ES-I3 (cell line): ENCODE measurements at regions not wholly inside any gene's neighbourhood (a gene's known extent, or its start where the extent isn't known, plus 50 kb on each side); places are given as distances from the start of the nearest gene placed in this dataset.
"Not testable (repeated sequence)": the region's sequence is repeated elsewhere in the genome, so short reads cannot be mapped to it uniquely, and the experiment has no call there.

Source experiments
- H3K36me3 ChIP-seq: 2 replicates; pipeline ENCODE4 v1.6.1; 2013; ENCODE audit warnings: mild to moderate bottlenecking, low read length, control low read depth, moderate library complexity; ENCODE audit not compliant: insufficient read depth
- H3K4me1 ChIP-seq: 2 replicates; pipeline ENCODE4 v1.6.1; 2013; ENCODE audit warnings: mild to moderate bottlenecking, control low read depth, low read length; ENCODE audit not compliant: insufficient read depth
- H3K9ac ChIP-seq: 2 replicates; pipeline ENCODE4 v1.6.1; 2013; ENCODE audit warnings: low read depth, mild to moderate bottlenecking, low read length, moderate library complexity
- H3K9me3 ChIP-seq: 2 replicates; pipeline ENCODE4 v1.6.1; 2013; ENCODE audit warnings: mild to moderate bottlenecking, low read length, moderate library complexity; ENCODE audit not compliant: control insufficient read depth, insufficient read depth

- no peaks in the 10 kb centered on the region; the same call in 1 of the 2 replicates for H3K9me3 ChIP-seq
- H3K9ac ChIP-seq = no peak overlapping the region
- no peaks in the 10 kb centered on the region for H3K36me3 ChIP-seq
Measured at GRCh38 chr10:105605104-105605503, 964.0 kb downstream of the SORCS3 start.

DNA sequence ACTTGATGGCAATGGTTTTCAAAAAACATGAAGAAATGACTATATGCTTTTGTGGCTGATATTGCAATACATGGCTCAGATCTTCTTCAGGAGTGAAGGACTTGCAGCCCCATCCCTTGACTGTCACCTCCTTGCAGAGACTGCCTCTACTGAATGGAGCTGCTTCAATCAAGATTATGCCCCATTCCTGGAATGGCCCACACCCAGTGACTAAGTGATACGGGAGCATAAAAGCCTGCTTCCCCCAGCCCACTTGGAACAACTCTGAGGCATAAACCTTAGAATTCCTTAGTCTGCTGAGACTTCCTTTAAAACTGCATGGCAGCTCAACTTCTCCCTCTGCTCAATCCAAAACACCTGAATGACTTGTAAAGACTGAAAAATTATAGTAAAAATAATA is 957.1 kb downstream of the SORCS3 start:
- 0 out of 2 replicates have a peak, but pooled peaks cover 3% of the 10 kb centered on the region for H3K4me1 ChIP-seq

More at GRCh38 chr10:105605104-105605503, 964.0 kb downstream of the SORCS3 start:
- peaks cover 6% of the 10 kb centered on the region; the same call in 1 of the 2 replicates for H3K4me1 ChIP-seq

GRCh38 chr10:105597312-105597711 is 956.2 kb downstream of the SORCS3 start:
- Histone ChIP-seq H3K9me3 (no peaks in the 10 kb centered on the region; the same call in 1 of the 2 replicates), H3K36me3 (no peaks in the 10 kb centered on the region), H3K9ac (no peak overlapping the region), H3K4me1 (0 out of 2 replicates have a peak, but pooled peaks cover 3% of the 10 kb centered on the region)

More for the DNA sequence above, 957.1 kb downstream of the SORCS3 start:
- Histone ChIP-seq H3K36me3 (no peaks in the 10 kb centered on the region), H3K9me3 (no peaks in the 10 kb centered on the region; the same call in 1 of the 2 replicates), H3K9ac (no peak overlapping the region)

DNA sequence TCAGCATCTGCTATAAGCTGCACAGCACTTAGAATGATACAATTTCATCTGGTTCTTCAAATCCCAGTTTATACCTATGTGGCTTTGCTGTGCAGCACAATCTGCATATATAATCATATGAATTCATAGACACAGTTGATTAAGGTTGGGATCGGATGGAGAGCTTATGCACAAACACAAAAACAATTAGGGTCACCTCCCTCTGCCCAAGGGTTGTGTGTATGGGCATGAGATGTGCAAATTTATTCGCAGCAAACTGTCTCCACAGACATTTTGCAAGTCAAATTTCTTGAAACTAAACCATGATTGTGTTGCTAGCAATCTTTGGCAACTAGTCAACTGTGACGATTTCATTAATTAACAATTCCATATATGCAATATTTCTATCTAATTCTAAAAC is 955.7 kb downstream of the SORCS3 start:
- no peaks in the 10 kb centered on the region for H3K36me3 ChIP-seq
- H3K4me1 ChIP-seq = 0 out of 2 replicates have a peak, but pooled peaks cover 3% of the 10 kb centered on the region
- H3K9ac ChIP-seq = no peak overlapping the region
- H3K9me3 ChIP-seq = no peaks in the 10 kb centered on the region; the same call in 1 of the 2 replicates

DNA sequence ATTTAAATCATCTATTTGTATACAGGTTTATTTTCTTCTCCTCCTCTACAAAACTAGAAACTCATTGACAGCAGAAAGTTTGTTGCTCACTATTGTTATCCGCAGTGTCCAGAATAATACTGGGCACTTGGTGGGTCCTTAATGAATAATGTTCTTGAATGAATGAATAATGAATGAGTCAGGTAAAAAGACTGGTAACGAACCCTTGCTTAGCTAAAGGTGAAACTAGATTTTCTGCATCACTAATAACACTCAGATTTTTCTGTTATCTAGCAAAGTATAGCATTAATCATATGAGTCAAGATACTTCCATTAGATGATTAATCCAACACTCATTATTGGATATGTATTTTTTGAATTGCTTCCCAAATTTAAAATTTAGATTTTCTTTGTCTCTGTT is 953.2 kb downstream of the SORCS3 start:
- Histone ChIP-seq H3K9me3 (no peaks in the 10 kb centered on the region), H3K36me3 (no peaks in the 10 kb centered on the region), H3K9ac (no peak overlapping the region), H3K4me1 (0 out of 2 replicates have a peak, but pooled peaks cover 3% of the 10 kb centered on the region)

DNA sequence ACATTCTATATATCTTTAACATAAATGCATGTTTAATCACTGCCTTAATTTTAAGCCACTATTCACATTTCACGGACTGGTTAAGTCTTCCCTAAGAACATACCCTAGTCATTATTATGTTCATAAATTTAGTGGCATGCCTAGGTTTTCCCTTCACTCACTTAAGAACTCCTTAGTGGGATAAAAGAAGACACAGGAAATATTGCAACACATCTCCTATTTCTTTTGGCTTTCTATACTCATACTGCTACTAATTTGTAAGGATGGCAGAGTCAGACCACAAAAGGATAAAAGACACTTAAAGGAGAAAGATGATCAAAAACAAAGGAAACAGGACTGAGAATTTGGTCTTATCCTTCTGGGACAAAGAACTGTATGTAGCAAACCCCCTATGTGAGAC is 951.4 kb downstream of the SORCS3 start:
- no peaks in the 10 kb centered on the region for H3K36me3 ChIP-seq
- H3K4me1 ChIP-seq = no peaks in the 10 kb centered on the region
- no peak overlapping the region for H3K9ac ChIP-seq
- no peaks in the 10 kb centered on the region for H3K9me3 ChIP-seq

DNA sequence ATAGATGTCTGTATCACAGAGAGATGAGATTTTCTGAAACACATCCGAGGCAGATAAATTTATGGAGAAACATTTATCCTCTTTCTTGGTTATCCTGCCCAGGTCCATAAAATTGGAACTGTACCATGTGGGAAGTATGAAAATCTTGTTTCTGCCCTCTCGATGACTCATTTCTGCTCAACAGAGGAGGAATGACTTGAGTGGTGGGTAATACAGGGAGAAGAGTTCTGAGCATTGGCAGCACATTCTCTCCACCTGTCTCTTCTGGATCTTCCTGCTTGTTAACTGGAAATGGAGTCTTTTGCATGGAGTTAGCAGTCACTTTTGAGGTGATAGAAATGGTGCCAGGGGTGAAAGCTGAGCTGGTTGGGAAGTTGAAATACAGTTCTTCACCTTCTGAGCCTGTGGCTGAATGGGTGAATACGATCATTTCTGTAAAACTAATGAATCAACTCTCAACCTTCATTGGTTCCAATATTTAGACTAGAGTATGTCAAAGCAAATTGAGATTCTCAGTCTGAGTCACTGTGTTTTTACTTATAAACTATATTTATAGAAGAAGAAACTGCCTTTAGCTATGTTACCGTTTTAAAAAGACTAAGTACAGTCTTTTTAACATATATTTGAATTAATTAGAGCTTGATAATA is 945.5 kb downstream of the SORCS3 start:
- no peaks in the 10 kb centered on the region for H3K36me3 ChIP-seq
- H3K9me3 ChIP-seq = no peaks in the 10 kb centered on the region
- no peak overlapping the region for H3K9ac ChIP-seq
- H3K4me1 ChIP-seq = no peaks in the 10 kb centered on the region; the same call in 1 of the 2 replicates

DNA sequence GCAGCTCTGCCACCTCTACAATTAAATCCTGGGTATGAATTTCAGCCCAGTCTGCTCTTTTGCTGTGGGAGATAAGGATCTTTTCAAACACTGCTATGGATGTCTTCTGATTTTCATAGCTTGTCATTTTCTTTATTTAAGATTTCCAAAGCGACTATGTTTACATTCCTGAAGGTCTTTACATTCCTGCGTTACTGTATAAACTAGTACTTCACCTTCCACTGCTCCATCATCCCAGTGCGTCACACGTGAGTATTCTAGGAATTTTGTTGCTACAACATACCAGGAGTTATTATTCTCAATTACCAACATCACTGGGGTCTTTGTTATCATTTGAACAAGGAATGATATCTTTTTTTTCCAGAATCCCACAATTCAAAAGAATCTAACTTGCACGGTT is 944.7 kb downstream of the SORCS3 start:
- no peaks in the 10 kb centered on the region for H3K9me3 ChIP-seq
- H3K36me3 ChIP-seq = no peaks in the 10 kb centered on the region
- no peak overlapping the region for H3K9ac ChIP-seq
- peaks cover 4% of the 10 kb centered on the region; the same call in 1 of the 2 replicates for H3K4me1 ChIP-seq

GRCh38 chr10:105585171-105585570 is 944.1 kb downstream of the SORCS3 start:
- H3K36me3 ChIP-seq = no peaks in the 10 kb centered on the region
- H3K4me1 ChIP-seq = peaks cover 4% of the 10 kb centered on the region; the same call in 1 of the 2 replicates
- no peaks in the 10 kb centered on the region for H3K9me3 ChIP-seq
- H3K9ac ChIP-seq = no peak overlapping the region

GRCh38 chr10:105579112-105579511 is 938.0 kb downstream of the SORCS3 start:
- Histone ChIP-seq H3K9me3 (no peaks in the 10 kb centered on the region), H3K4me1 (peaks cover 4% of the 10 kb centered on the region; the same call in 1 of the 2 replicates), H3K9ac (no peak overlapping the region), H3K36me3 (no peaks in the 10 kb centered on the region)

DNA sequence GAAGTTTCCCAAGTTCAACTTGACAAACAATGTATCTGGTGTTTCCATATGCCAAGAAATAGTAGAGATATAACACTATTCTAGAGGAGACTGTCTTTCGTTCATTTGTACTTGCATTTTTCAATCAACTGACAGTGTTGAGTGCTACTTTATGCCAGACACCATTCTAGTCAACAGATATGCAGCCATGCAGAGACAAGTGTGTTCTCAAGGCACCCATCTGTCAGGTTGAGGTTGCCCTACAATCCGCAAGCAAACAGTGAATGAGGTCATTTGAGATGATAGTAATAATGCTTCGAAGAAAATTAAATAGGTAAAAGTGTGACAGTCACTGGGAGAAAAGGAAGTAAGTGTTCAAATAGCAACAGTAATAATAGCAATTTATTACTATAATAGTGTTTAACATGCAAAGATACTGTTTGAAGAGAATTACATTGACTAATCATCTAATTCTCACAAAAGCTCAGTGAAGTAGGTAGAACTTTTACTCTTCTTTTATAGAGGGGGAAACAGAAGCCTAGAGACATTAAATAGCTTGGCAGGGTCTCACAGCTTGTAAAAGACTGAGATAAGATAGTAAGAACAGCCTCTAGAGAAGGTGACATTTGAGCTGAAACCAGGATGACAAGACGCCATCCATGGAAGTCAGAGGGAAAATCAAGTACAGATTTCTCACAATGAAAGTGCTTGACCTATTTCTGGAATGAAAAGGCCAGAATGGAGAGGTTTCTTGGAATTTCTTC is 936.9 kb downstream of the SORCS3 start:
- 0 out of 2 replicates have a peak, but pooled peaks cover 3% of the 10 kb centered on the region for H3K9me3 ChIP-seq
- H3K4me1 ChIP-seq = peaks cover 4% of the 10 kb centered on the region; the same call in 1 of the 2 replicates
- H3K36me3 ChIP-seq = no peaks in the 10 kb centered on the region
- H3K9ac ChIP-seq = no peak overlapping the region

DNA sequence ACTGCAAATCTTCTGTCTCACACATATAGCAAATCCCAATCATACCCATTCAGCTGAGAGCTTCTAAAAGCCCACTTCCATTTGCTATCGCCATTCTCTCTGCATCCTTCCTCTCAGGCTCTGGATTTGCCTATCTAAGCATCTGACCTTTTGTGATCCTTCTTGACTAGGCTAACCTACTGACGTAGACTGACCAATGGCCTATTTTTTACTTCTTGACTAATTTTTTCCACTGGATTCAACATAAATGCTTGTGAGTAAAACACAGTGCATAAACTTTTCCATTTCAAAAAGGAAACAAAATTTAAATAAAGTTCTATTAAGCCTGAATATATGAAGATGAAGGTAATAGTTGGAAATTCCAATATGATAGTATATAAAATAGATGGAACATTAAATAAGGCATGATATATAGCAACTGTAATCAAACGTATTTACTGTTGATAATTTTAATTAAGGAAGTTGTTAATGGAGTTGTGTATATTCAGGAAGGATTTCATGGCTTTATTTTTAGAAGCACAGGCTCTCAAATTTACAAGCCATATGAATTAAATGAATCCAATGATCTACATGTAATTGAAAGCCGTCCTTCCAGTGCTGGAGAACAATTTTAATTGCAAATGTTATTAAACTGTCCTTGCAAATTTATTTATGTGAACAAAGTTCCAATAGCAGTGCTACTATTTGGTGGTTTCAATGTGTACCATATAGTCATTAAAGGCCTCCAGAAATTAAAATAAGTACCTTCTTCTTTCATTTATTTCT is 918.4 kb downstream of the SORCS3 start:
- H3K4me1 ChIP-seq = no peaks in the 10 kb centered on the region
- H3K9me3 ChIP-seq = no peaks in the 10 kb centered on the region
- H3K36me3 ChIP-seq = no peaks in the 10 kb centered on the region
- H3K9ac ChIP-seq = no peak overlapping the region

- H3K4me1 ChIP-seq, H3K36me3 ChIP-seq, H3K9ac ChIP-seq, H3K9me3 ChIP-seq: not testable (repeated sequence)
Measured at GRCh38 chr10:105550453-105550852, 909.4 kb downstream of the SORCS3 start.

DNA sequence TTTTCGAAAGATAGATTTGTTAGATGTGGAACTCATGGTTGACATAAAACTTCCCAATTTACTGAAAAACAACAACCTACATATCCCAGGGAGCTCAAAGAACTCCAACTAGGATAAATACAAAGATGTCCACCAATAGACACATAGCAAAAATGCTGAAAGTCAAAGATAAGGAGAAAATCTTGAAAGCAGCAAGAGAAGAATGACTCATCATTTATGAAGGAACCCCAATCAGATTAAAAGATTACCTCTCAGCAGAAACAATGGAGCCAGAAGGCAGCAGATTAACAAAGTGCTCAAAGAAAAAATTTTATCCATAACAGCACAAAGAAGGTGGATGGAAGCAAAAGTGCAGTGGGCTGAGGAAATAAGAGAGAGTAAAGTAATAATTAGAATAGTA is 908.6 kb downstream of the SORCS3 start:
- Histone ChIP-seq H3K9ac (no peak overlapping the region), H3K9me3 (no peaks in the 10 kb centered on the region), H3K36me3 (no peaks in the 10 kb centered on the region), H3K4me1 (no peaks in the 10 kb centered on the region)
